Left renal pelvis (tissue), 4 donors: ENCODE measurements at regions not wholly inside any gene's neighbourhood (a gene's known extent, or its start where the extent isn't known, plus 50 kb on each side); places are given as distances from the start of the nearest gene placed in this dataset.
"Not testable (repeated sequence)": the region's sequence is repeated elsewhere in the genome, so short reads cannot be mapped to it uniquely, and the experiment has no call there.

ENCODE experiments used
- DNase-seq, 4 donors: peaks; one replicate each; pipeline ENCODE4 v3.0.0-alpha.2; 2013; ENCODE audit warnings: low read depth in 4 of 4, low spot score in 3 of 4

GRCh38 chr18:3328532-3328931, 66.6 kb downstream of the MYL12B start:
- DNase-seq = no peak

GRCh38 chr18:3329471-3329870, 67.5 kb downstream of the MYL12B start:
- no peak for DNase-seq

- no peak for DNase-seq
Observed at GRCh38 chr18:3329872-3330271, 67.9 kb downstream of the MYL12B start.

GRCh38 chr18:3330622-3331021, 68.7 kb downstream of the MYL12B start:
- no peak for DNase-seq

GRCh38 chr18:3332376-3332775, 70.4 kb downstream of the MYL12B start:
- DNase-seq = no peak

- no peak for DNase-seq
Observed at GRCh38 chr18:3333056-3333720, 71.3 kb downstream of the MYL12B start.

- no peak for DNase-seq
Observed at GRCh38 chr18:3333721-3334386, 71.9 kb downstream of the MYL12B start.

GRCh38 chr18:3340015-3340681, 78.2 kb downstream of the MYL12B start:
- no peak for DNase-seq

- DNase-seq = no peak
Observed at GRCh38 chr18:3340682-3341097, 78.8 kb downstream of the MYL12B start.

GRCh38 chr18:3342628-3343027, 80.7 kb downstream of the MYL12B start:
- no peak for DNase-seq

GRCh38 chr18:3345452-3345851, 83.5 kb downstream of the MYL12B start:
- DNase-seq = no peak

GRCh38 chr18:3345885-3346284, 84.0 kb downstream of the MYL12B start:
- DNase-seq = no peak

- DNase-seq = no peak
Observed at GRCh38 chr18:3346487-3346886, 84.6 kb downstream of the MYL12B start.

GRCh38 chr18:3347286-3347803, 85.4 kb downstream of the MYL12B start:
- DNase-seq = no peak

- DNase-seq = no peak
Observed at GRCh38 chr18:3348176-3348575, 86.2 kb downstream of the MYL12B start.

- not testable (repeated sequence) for DNase-seq
Observed at GRCh38 chr18:3349046-3349841, 87.3 kb downstream of the MYL12B start.

GRCh38 chr18:3350021-3350420, 88.1 kb downstream of the MYL12B start:
- no peak for DNase-seq

GRCh38 chr18:3350566-3351527, 88.9 kb downstream of the MYL12B start:
- no peak for DNase-seq

GRCh38 chr18:3354506-3354905, 92.6 kb downstream of the MYL12B start:
- DNase-seq = no peak

- DNase-seq = no peak
Observed at GRCh38 chr18:3356614-3357013, 93.4 kb upstream of the TGIF1 start.
